ENCODE measurements at regions not wholly inside any gene's neighbourhood (a gene's known extent, or its start where the extent isn't known, plus 50 kb on each side); places are given as distances from the start of the nearest gene placed in this dataset.

DNA sequence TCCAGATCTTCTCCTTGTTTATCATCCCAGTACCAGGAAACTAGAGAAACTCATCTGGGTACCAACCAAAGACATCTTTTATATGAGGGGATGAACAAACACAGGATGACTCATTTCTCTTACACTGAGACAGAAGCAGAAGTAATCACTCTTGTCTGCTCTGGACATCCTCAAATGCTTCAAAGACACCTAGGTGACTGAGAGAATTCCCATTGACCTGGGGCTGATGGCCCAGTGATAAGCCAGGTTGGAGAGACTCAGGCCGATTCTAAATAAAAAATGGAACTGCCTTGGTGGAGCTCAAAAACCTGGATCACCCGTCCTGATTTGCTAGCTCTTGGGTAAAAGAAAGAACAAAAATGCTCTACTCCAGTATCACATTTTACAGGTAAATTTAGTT, 182.2 kb downstream of the ZNF486 start:
- H3K4me3 ChIP-seq (ENCODE audit: low read depth, low read length), result no peak overlapping the region
- DNase-seq (ENCODE audit: low read depth), result no peak
- no peak for FAIRE-seq
- no peaks in the 10 kb centered on the region for H3K27me3 ChIP-seq (ENCODE audit: control insufficient read depth, insufficient read depth, low read length)
- H3K36me3 ChIP-seq (ENCODE audit: control insufficient read depth, insufficient read depth, low read length), result no peaks in the 10 kb centered on the region
- TF ChIP-seq CTCF (IDR thresholded peaks at IDR 0.05; ENCODE audit: insufficient read depth, low read length, severe bottlenecking), result no peak

DNA sequence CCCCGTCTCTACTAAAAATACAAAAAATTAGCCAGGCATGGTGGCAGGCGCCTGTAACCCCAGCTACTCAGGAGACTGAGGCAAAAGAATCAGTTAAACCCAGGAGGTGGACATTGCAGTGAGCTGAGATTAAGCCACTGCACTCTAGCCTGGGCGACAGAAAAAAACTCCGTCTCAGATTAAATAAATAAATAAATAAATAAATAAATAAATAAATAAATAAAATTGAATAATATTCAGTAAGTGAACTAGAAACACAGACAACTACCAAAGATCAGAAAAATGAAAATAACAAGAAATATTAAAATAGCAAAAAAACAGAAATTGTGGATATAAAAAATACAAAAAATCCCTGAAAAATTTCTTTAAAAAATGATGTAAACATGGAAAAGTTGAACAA, 172.4 kb downstream of the ZNF486 start:
- TF ChIP-seq CTCF (IDR thresholded peaks at IDR 0.05; ENCODE audit: insufficient read depth, low read length, severe bottlenecking), result no peak
- DNase-seq (ENCODE audit: low read depth) (no peak), FAIRE-seq (no peak)
- H3K36me3 ChIP-seq (ENCODE audit: control insufficient read depth, insufficient read depth, low read length), result no peaks in the 10 kb centered on the region
- H3K4me3 ChIP-seq (ENCODE audit: low read depth, low read length), result no peak overlapping the region
- H3K27me3 ChIP-seq (ENCODE audit: control insufficient read depth, insufficient read depth, low read length), result no peaks in the 10 kb centered on the region

- no peaks in the 10 kb centered on the region for H3K36me3 ChIP-seq (ENCODE audit: control insufficient read depth, insufficient read depth, low read length)
- no peak for FAIRE-seq
Measured at GRCh38 chr19:20334760-20335159, 167.7 kb downstream of the ZNF486 start.

DNA sequence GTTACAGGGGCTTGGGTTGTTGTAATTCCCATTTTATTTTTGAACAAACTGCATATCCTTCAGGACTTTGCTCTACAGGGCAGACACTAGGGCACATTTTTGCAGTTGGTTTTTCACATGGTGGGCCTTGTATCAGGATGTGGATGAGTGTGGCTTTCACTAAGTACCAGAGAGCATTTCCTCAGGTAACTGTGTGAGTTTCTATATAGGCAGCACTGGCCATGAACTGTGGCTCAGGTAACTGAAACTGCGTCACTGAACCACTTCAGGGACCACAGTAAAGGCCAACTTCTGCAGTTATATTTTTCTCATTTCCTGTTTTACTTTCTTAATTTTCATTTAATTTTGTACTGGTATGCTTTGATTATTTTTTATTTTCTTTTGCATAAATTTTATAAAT, 166.5 kb downstream of the ZNF486 start:
- FAIRE-seq (no peak), DNase-seq (ENCODE audit: low read depth) (no peak)
- no peak for TF ChIP-seq CTCF (IDR thresholded peaks at IDR 0.05; ENCODE audit: insufficient read depth, low read length, severe bottlenecking)
- no peak overlapping the region for H3K4me3 ChIP-seq (ENCODE audit: low read depth, low read length)
- no peaks in the 10 kb centered on the region for H3K36me3 ChIP-seq (ENCODE audit: control insufficient read depth, insufficient read depth, low read length)
- H3K27me3 ChIP-seq (ENCODE audit: control insufficient read depth, insufficient read depth, low read length), result no peaks in the 10 kb centered on the region

More at GRCh38 chr19:20334760-20335159, 167.7 kb downstream of the ZNF486 start:
- no peak overlapping the region for H3K4me3 ChIP-seq (ENCODE audit: low read depth, low read length)
- H3K27me3 ChIP-seq (ENCODE audit: control insufficient read depth, insufficient read depth, low read length), result no peaks in the 10 kb centered on the region
- DNase-seq (ENCODE audit: low read depth), result no peak
- no peak for TF ChIP-seq CTCF (IDR thresholded peaks at IDR 0.05; ENCODE audit: insufficient read depth, low read length, severe bottlenecking)

- FAIRE-seq (no peak), DNase-seq (ENCODE audit: low read depth) (no peak)
- Histone ChIP-seq H3K4me3 (ENCODE audit: low read depth, low read length) (no peak overlapping the region), H3K27me3 (ENCODE audit: control insufficient read depth, insufficient read depth, low read length) (no peaks in the 10 kb centered on the region), H3K36me3 (ENCODE audit: control insufficient read depth, insufficient read depth, low read length) (no peaks in the 10 kb centered on the region)
- TF ChIP-seq CTCF (IDR thresholded peaks at IDR 0.05; ENCODE audit: insufficient read depth, low read length, severe bottlenecking), result no peak
Measured at GRCh38 chr19:20325151-20325550, 158.1 kb downstream of the ZNF486 start.

DNA sequence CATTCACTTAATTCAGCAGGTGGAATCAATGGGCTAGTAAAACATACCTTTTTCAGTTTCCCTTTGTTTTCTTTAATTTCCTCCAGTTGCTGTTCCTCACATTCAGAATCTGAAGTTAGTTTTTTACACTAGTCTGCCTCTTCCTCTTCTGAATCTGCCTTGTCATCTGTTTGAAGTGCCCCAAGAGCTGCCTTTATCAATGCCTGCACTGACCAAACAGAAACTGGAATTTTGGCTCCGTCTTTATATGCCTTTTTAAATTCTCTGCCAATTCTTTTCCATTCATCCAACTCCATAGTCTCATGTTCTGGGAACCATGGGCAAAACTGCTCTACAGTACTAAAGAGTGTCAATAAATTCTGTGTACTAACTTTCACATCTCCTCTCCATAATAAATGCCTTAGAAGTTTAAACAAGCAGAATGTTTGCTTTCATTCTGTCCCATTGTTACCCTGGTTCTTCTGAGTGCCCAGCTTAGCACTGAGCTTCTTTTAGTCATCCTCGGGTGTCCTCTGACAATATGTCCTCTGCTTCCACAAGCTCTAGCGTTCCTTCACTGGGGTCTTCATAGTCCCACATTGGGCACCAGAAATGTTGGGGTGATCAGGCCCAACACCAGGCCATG, 154.2 kb downstream of the ZNF486 start:
- FAIRE-seq (no peak), DNase-seq (ENCODE audit: low read depth) (no peak)
- H3K36me3 ChIP-seq (ENCODE audit: control insufficient read depth, insufficient read depth, low read length), result no peaks in the 10 kb centered on the region
- H3K27me3 ChIP-seq (ENCODE audit: control insufficient read depth, insufficient read depth, low read length), result no peaks in the 10 kb centered on the region
- no peak for TF ChIP-seq CTCF (IDR thresholded peaks at IDR 0.05; ENCODE audit: insufficient read depth, low read length, severe bottlenecking)
- H3K4me3 ChIP-seq (ENCODE audit: low read depth, low read length), result no peak overlapping the region

Measured in bronchial epithelial cell (primary cell).